ENCODE measurements at regions not wholly inside any gene's neighbourhood (a gene's known extent, or its start where the extent isn't known, plus 50 kb on each side); places are given as distances from the start of the nearest gene placed in this dataset.
"Not testable (repeated sequence)": the region's sequence is repeated elsewhere in the genome, so short reads cannot be mapped to it uniquely, and the experiment has no call there.

DNA sequence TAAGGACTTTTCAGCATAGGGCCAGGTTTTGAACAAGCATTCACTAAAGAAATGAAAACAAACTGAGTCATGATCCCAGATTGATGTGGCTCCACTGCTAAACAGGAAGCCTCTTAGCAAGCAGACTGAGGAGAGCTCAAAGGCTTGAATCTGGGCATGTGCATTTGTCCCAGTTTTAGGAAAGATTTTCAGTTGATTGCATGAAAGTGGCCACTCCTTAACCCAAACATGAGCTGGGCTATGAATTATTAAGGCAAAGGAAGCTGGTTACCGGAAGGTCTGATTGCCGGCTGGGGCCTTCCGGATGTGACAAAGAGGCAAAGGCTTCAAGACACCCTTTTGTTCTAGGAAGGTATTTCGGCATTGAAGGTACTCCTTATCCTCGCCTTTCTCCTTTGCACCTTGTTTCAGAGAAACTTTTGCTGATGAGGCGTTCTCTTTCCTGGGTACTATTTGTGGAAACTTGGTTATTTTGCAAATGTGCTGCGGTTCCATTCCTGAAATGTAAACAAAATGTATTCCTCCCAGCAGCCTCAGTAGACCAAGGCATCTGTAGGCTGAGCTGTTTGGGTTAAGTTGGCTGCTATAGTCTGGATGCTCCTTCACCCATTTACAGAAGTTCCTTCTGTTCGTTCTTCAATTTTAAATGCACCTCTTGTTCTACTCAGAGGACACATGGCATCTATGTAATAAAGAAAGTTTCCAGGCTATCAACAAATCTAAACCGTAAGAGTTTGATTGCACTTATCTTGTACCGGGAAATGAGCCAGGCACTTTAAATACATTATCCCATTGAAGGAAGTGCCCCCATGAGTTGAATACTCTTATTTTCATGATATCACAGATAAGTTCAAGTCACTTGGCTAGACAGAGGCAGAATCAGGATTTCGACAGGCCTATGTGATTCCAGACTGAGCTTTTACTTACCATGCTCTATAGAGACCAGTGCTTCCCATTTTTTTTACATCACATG, 115.6 kb upstream of the METAP2 start:
- peak; percentile 79 for DNase-seq

GRCh38 chr12:95365912-95366311, 108.0 kb upstream of the METAP2 start:
- DNase-seq, result no peak

DNA sequence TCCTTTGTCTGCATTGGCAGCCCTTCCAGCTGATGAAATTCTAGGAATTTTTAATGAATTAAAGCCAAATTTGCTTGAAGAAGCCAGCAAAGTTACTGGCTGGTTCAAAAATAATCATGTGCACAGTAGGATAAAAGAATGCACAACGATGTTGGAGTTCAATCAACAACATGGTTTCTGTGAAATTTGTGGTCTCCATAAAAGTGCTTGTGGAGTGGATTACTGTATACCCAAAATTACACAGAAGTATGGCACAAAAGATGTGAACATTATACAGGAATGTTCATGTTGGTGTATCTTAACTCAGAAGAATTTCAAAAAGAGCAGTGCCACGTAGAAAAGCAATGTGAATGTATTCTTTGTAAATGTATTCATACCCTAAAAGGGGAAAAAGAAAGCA, 105.0 kb upstream of the METAP2 start:
- DNase-seq, result no peak

GRCh38 chr12:95371571-95371970, 102.4 kb upstream of the METAP2 start:
- no peak for DNase-seq

DNA sequence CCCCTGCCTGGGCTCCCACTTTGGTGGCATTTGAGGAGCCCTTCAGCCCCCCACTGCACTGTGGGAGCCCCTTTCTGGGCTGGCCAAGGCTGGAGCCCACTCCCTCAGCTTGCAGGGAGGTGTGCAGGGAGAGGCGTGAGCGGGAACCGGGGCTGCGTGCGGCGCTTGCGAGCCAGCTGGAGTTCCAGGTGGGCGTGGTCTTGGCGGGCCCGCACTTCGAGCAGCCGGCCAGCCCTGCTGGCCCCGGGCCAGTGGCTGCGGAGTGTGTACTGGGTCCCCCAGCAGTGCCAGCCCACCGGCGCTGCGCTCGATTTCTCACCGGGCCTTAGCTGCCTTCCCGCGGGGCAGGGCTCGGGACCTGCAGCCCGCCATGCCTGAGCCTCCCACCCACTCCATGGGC, 94.5 kb upstream of the METAP2 start:
- DNase-seq, result not testable (repeated sequence)

GRCh38 chr12:95380334-95380733, 93.6 kb upstream of the METAP2 start:
- DNase-seq, result not testable (repeated sequence)

GRCh38 chr12:95380997-95381786, 92.8 kb upstream of the METAP2 start:
- no peak for DNase-seq

- DNase-seq, result peak; percentile 42
Measured at GRCh38 chr12:95383920-95384319, 90.0 kb upstream of the METAP2 start.

GRCh38 chr12:95384785-95385184, 89.2 kb upstream of the METAP2 start:
- DNase-seq, result no peak

- DNase-seq, result no peak
Measured at GRCh38 chr12:95385246-95386035, 88.5 kb upstream of the METAP2 start.

GRCh38 chr12:95386051-95386450, 87.9 kb upstream of the METAP2 start:
- no peak for DNase-seq

DNA sequence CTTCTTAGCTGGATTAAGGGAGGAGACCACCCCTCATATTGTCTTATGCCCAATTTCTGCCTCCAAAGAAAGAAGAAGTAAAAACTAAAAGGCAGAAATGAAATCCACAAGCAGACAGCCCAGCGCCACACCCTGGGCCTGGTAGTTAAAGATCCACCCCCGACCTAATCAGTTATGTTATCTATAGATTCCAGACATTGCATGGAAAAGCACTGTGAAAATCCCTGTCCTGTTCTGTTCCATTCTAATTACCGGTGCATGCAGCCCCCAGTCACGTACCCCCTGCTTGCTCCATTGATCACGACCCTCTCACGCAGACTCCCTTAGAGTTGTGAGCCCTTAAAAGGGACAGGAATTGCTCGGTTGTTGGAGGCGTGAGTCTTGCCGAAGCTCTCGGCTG, 85.7 kb upstream of the METAP2 start:
- DNase-seq, result not testable (repeated sequence)

GRCh38 chr12:95390192-95390591, 83.8 kb upstream of the METAP2 start:
- no peak for DNase-seq

- no peak for DNase-seq
Measured at GRCh38 chr12:95390932-95391331, 83.0 kb upstream of the METAP2 start.

DNA sequence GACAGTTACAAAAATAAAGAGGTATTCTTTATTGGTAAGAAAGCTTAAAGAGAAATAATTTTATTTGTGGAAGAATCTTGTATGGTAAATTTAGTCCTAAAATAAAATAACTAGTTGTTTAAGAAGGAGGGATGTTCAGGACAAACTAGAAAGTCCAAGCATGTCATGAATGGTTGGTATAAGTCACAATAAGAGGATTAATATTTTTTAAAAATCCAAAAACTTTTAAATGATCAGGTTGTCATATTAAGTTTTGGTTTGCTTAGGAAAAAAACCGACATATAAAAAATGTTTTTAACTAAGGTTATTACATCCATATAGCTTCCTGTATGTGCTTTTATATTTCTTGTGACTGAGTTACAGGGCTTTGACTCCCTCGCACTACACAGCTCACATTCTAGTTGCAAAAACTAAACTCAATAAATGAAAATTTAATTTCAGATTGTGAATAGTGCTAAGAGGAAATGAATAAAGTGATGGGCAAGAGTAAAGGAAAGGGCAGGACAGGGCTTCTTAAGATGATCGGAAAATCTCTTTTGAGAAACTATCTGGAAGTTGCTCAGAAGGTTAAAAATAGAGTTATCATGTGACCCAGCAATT, 80.7 kb upstream of the METAP2 start:
- no peak for DNase-seq

DNA sequence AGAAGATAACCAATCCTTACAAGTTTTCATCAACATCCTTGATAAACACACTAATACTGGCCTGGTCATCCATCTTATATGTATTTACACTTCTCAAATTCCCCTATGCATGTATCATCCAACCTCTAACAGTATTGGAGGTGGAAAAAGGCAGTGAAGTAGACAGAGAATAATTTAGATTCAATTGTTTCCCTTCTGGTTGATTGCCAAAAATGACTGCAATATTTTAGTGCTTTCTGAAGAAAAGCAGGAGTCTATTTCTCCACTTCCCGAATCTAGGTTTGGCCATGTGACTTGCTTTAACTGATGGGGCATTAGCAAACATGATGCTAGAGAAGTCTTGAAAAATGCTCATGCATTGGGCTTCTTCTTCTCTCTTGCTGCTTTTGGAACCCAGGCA, 78.3 kb upstream of the METAP2 start:
- no peak for DNase-seq

DNA sequence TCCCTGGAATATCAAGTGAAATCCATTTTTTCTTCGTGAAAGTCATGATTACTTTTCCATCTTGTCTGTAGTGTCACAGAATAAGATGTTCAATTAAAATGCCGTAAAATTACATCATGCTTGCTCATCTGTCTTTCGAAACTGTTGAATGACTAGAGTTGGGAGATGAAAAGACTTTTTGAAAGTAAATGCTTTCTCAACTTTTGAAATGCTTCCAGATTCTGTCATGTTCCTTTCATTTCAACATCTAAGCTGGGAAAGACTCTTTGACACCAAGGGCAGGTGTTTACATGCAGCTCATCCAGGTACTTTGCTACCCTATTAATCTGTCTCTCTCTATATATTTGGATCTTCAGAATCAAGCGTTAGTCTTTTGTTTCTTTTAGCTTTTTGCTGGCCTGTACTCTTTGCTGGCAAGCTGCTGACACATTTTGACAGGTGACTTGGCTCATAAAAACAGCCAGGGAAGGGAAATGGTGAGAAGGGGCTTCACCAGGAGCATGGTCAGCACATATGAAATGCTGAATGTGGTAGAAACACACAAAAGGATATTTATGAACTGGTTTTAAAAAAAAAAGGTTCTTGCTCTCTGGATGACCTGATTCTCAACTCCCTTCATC, 77.0 kb upstream of the METAP2 start:
- DNase-seq, result no peak

- no peak for DNase-seq
Measured at GRCh38 chr12:95397571-95397970, 76.4 kb upstream of the METAP2 start.

DNA sequence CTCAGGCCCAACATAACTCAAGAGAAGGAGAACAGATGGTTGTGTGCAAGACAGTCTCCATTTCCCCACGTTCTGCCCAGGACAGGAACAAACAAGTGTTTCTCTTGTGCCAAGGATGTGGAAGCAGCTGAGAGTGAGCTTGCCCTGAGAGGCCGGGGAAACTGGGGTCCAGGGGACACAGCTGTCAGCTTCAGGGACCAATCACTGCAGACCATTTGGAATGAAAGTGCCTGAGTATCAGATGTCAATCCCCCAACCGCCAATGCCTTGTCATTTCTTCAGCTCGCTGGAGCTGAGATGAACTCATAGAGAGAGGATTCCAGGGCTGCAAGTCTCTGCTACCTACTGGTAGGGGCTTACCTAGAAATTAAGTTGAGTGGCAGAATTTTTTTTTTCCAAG, 71.9 kb upstream of the METAP2 start:
- no peak for DNase-seq

DNA sequence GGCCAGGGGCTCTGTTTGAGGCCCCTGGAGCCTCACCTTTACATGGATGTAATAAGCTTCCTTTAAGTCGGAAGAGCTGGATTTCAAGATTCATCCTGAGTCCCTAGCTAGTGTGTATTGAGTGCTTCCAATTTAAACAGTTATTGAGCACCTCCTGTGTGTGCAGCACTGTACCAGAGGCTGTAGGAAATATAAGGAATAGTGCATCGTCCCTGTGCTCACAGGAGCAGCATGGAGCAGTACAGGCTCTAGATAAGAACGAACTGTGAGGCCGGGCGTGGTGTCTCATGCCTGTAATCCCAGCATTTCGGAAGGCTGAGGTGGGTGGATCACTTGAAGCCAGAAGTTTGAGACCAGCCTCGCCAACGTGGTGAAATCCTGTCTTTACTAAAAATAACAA, 65.8 kb upstream of the METAP2 start:
- no peak for DNase-seq

DNA sequence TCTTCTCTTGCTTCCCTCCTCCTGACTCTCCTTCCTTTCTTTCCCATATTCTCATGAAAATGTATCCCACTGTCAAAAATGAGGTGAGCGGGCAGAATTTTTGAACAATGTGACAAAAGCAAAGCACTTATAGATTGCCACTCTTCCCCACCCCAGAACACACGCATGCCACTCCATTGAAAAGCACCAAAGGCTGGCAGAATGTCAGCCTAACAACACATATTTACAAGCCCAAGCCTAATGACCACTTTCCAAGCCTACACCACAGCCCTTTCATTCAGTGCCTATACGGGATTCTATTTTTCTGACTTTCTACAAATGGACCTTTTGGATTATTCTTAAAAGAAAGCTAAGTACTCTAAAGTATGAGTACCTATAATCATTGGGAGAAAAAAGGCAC, 62.9 kb upstream of the METAP2 start:
- no peak for DNase-seq

- no peak for DNase-seq
Measured at GRCh38 chr12:95411466-95411865, 62.5 kb upstream of the METAP2 start.
